ENCODE measurements at regions not wholly inside any gene's neighbourhood (a gene's known extent, or its start where the extent isn't known, plus 50 kb on each side); places are given as distances from the start of the nearest gene placed in this dataset.

GRCh38 chr14:29353513-29353912, 574.1 kb downstream of the PRKD1 start:
- TF ChIP-seq EZH2 (IDR thresholded peaks at IDR 0.05; ENCODE audit: borderline replicate concordance, insufficient read depth, low read depth, low read length, poor library complexity, severe bottlenecking) (no peak), CTCF (IDR thresholded peaks at IDR 0.05) (no peak)

Measured in B cell (primary cell).